HepG2 (cell line): ENCODE measurements at regions not wholly inside any gene's neighbourhood (a gene's known extent, or its start where the extent isn't known, plus 50 kb on each side); places are given as distances from the start of the nearest gene placed in this dataset.
"Not testable (repeated sequence)": the region's sequence is repeated elsewhere in the genome, so short reads cannot be mapped to it uniquely, and the experiment has no call there.

Source experiments
- ATAC-seq: fragments of 200-7000 bp; cut with Tn5 transposase; 3 replicates; pipeline ENCODE4 v1.9.1; 2020; ENCODE audit warnings: mild to moderate bottlenecking, moderate library complexity
- BruUV-seq: library from RNA; stranded (reverse); fragments of 400-500 nt; replicated peaks from 2 replicates; lab custom pipeline; 2021; lab: Mats Ljungman, UMichigan
- CTCF ChIA-PET: fragments of 300-600 bp; formaldehyde crosslinking; extraction: SDS; loops from one replicate; lab custom pipeline; 2021; ENCODE audit warnings: low total read pairs, inconsistent platforms, low intra/inter-chr PET ratio; lab: Yijun Ruan, JAX
- POLR2A ChIA-PET: fragments of 350-600 bp; sonication (Branson Sonifier 250); formaldehyde crosslinking; loops from one replicate; lab custom pipeline; 2020; ENCODE audit warnings: antibody characterized with exemption, inconsistent platforms; lab: Yijun Ruan, JAX
- DNase-seq: peaks from one replicate; pipeline ENCODE4 v3.0.0-alpha.2; 2015; ENCODE audit warnings: low spot score
- FAIRE-seq: peaks from 3 replicates; lab custom pipeline; 2011; peaks lifted over from hg19 to GRCh38; lab: Jason Lieb, UNC
- H2AFZ ChIP-seq: one replicate; pipeline ENCODE4 v1.6.1; 2011; ENCODE audit warnings: low read length, inconsistent platforms
- H3K27ac ChIP-seq: fragments of 300-600 bp; 3 replicates; pipeline ENCODE4 v1.8.0; 2011; ENCODE audit warnings: mixed run types, mild to moderate bottlenecking, mixed read lengths, low read length, inconsistent platforms; ENCODE audit not compliant: insufficient read depth; ENCODE audit errors: extremely low read length
- H3K27me3 ChIP-seq, 2 experiments: fragments of 200-600 bp in 1 of 2; 2 replicates in 1 of 2; 3 replicates in 1 of 2; pipeline versions ENCODE4 v1.6.0 to v1.8.0; 2011; ENCODE audit warnings: low read length in 2 of 2, mild to moderate bottlenecking in 2 of 2, moderate library complexity in 2 of 2, inconsistent platforms in 1 of 2; ENCODE audit not compliant: insufficient read depth in 2 of 2, control insufficient read depth in 1 of 2
- H3K36me3 ChIP-seq, 2 experiments: fragments of 200-600 bp in 1 of 2; replicated peaks in 1 of 2; 2 replicates in 1 of 2; 3 replicates in 1 of 2; pipeline versions ENCODE4 v1.5.1 to v1.8.0; 2011; ENCODE audit warnings: low read length in 2 of 2, inconsistent platforms in 1 of 2; ENCODE audit not compliant: insufficient read depth in 2 of 2, control insufficient read depth in 1 of 2
- H3K4me1 ChIP-seq: 2 replicates; pipeline ENCODE4 v1.5.1; 2012; ENCODE audit warnings: low read length, inconsistent platforms; ENCODE audit not compliant: insufficient read depth
- H3K4me2 ChIP-seq: 2 replicates; pipeline ENCODE4 v1.6.0; 2011; ENCODE audit warnings: low read depth, low read length, inconsistent platforms
- H3K4me3 ChIP-seq, 3 experiments: fragments of 200-600 bp in 1 of 3; sonication (generic), shearing (Covaris generic) in 1 of 3; replicated peaks in 1 of 3; 2 replicates each; pipeline ENCODE4 v1.5.1; 2011 to 2016; ENCODE audit warnings: low read length in 3 of 3, inconsistent platforms in 2 of 3, low read depth in 2 of 3, mild to moderate bottlenecking in 2 of 3, control low read depth in 1 of 3, mixed read lengths in 1 of 3; ENCODE audit not compliant: insufficient read depth in 1 of 3
- H3K79me2 ChIP-seq: one replicate; pipeline ENCODE4 v1.6.1; 2011; ENCODE audit warnings: low read length, inconsistent platforms; ENCODE audit not compliant: insufficient read depth
- H3K9ac ChIP-seq: 2 replicates; pipeline ENCODE4 v1.6.0; 2011; ENCODE audit warnings: mild to moderate bottlenecking, low read depth, low read length, inconsistent platforms; ENCODE audit not compliant: insufficient read depth
- H3K9me3 ChIP-seq: 2 replicates; pipeline ENCODE4 v1.5.1; 2012; ENCODE audit warnings: mild to moderate bottlenecking, low read length
- H4K20me1 ChIP-seq: 2 replicates; pipeline ENCODE4 v1.6.0; 2011; ENCODE audit warnings: inconsistent platforms, mild to moderate bottlenecking, low read length, moderate library complexity; ENCODE audit not compliant: insufficient read depth
- ATF7 ChIP-seq, 2 experiments: fragments of 450-650 bp in 1 of 2; sonication (generic) in 1 of 2; formaldehyde crosslinking in 1 of 2; IDR thresholded peaks; 2 replicates each; pipeline versions ENCODE4 v1.4.0 to v1.6.1; 2016 to 2020; ENCODE audit warnings: antibody characterized with exemption in 1 of 2, mild to moderate bottlenecking in 1 of 2, missing genetic modification reagents in 1 of 2
- CREB1 ChIP-seq, 2 experiments: fragments of 450-650 bp in 1 of 2; IDR thresholded peaks; 2 replicates each; pipeline ENCODE4 v1.6.1; 2016 to 2017; ENCODE audit warnings: control low read depth in 1 of 2, mild to moderate bottlenecking in 1 of 2, missing compliant biosample characterization in 1 of 2, missing genetic modification characterization in 1 of 2
- GLI4 ChIP-seq: sonication (generic); formaldehyde crosslinking; IDR thresholded peaks from 2 replicates; pipeline ENCODE4 v1.5.1; 2020; ENCODE audit warnings: missing genetic modification reagents, mild to moderate bottlenecking, moderate library complexity, borderline replicate concordance
- PHF20 ChIP-seq: sonication (generic); formaldehyde crosslinking; IDR thresholded peaks from 2 replicates; pipeline ENCODE4 v1.5.0; 2020; ENCODE audit warnings: mild to moderate bottlenecking, missing genetic modification reagents
- PHF21A ChIP-seq: sonication (generic); formaldehyde crosslinking; IDR thresholded peaks from 2 replicates; pipeline ENCODE4 v1.5.0; 2020; ENCODE audit warnings: mild to moderate bottlenecking, missing genetic modification reagents
- SPEN ChIP-seq: sonication (generic); formaldehyde crosslinking; IDR thresholded peaks from 2 replicates; pipeline ENCODE4 v1.5.1; 2020; ENCODE audit warnings: low read depth, mild to moderate bottlenecking, missing genetic modification reagents
- SRF ChIP-seq: IDR thresholded peaks from 2 replicates; pipeline ENCODE4 v1.6.1; 2011; ENCODE audit warnings: mild to moderate bottlenecking, low read depth, low read length, moderate library complexity
- ZFP82 ChIP-seq: sonication (generic); formaldehyde crosslinking; IDR thresholded peaks from 2 replicates; pipeline ENCODE4 v1.5.1; 2020; ENCODE audit warnings: mild to moderate bottlenecking, missing genetic modification reagents, borderline replicate concordance
- ZNF652 ChIP-seq: IDR thresholded peaks from 2 replicates; pipeline ENCODE4 v1.6.1; 2016; ENCODE audit warnings: low read depth, borderline replicate concordance
- ZNF782 ChIP-seq: sonication (generic); formaldehyde crosslinking; IDR thresholded peaks from 2 replicates; pipeline ENCODE4 v1.4.0; 2020; ENCODE audit warnings: missing genetic modification reagents, mild to moderate bottlenecking, borderline replicate concordance
- ZNF792 ChIP-seq: IDR thresholded peaks from 2 replicates; pipeline ENCODE4 v1.6.1; 2016
- WGBS: methylation state at CpG from one replicate; pipeline ENCODE4 v1.1.6; 2017; ENCODE audit warnings: low lambda C conversion rate; 5-methylcytosine and 5-hydroxymethylcytosine counted together
- in situ Hi-C: cut with HindIII; loops from 2 replicates; pipeline ENCODE4 v1.10.0; 2017; ENCODE audit warnings: low pct_unique_long_range_greater_than_20kb; ENCODE audit not compliant: extremely low pct_ligation_motif_present
- intact Hi-C: fragments of 100-400 bp; cut with micrococcal nuclease; formaldehyde crosslinking; loops from one replicate; pipeline ENCODE4 v1.10.0; 2022; ENCODE audit not compliant: unreplicated experiment
- TF ChIP-seq, protein P1 (sequence below): sonication (generic); formaldehyde crosslinking; IDR thresholded peaks from 2 replicates; pipeline ENCODE4 v1.4.0; 2020; ENCODE audit warnings: missing genetic modification reagents

DNA sequence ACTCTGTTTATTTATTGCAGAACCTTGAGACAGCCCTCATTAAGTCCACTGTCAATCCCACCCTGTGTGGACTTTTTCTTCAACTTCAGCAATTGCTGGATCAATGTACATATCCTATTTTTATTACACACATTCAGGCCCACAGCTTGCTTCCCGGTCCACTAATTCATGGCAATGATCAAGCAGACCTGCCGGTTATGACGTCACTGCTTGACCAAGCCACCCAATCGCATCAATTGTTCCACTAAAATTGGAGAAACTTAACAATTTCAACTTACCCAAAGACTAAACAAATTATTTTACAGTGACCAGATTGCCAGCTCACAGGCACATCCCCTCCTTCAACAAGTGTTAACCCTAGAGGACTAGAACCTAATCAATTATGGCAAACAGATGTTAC, 240.4 kb upstream of the MAGEB18 start:
- H3K27me3 ChIP-seq: no peaks in the 10 kb centered on the region
- WGBS: 42% methylated on average over 4 of the region's 4 CpGs
- H3K27ac ChIP-seq: no peak overlapping the region
- CTCF ChIA-PET: no interaction called here
- POLR2A ChIA-PET: no interaction called here
- no peak overlapping the region for H3K9ac ChIP-seq
- intact Hi-C loops (no loop called here), in situ Hi-C loops (no loop called here)
- no peaks in the 10 kb centered on the region for H4K20me1 ChIP-seq
- H2AFZ ChIP-seq: no peak overlapping the region
- no peak for FAIRE-seq
- H3K4me3 ChIP-seq: no peak overlapping the region
- no peaks in the 10 kb centered on the region for H3K4me1 ChIP-seq
- no peak for ATAC-seq
- H3K9me3 ChIP-seq: no peaks in the 10 kb centered on the region
- TF ChIP-seq PHF21A (CRISPR knock-in tag): no peak
- no peak for TF ChIP-seq ZNF782 (CRISPR knock-in tag)
- TF ChIP-seq PHF20 (CRISPR knock-in tag): no peak
- TF ChIP-seq ATF7 (IDR thresholded peaks at IDR 0.05): peak; percentile 80
- no peak for TF ChIP-seq ATF7 (CRISPR knock-in tag; IDR thresholded peaks at IDR 0.05)
- TF ChIP-seq CREB1 (IDR thresholded peaks at IDR 0.05): peak; percentile 90
- TF ChIP-seq CREB1 (CRISPR knock-in tag; IDR thresholded peaks at IDR 0.05): no peak
- TF ChIP-seq ZNF792 (CRISPR knock-in tag): no peak
- TF ChIP-seq SPEN (CRISPR knock-in tag): no peak
- no peak for TF ChIP-seq GLI4 (CRISPR knock-in tag)
- TF ChIP-seq, protein P1, sequence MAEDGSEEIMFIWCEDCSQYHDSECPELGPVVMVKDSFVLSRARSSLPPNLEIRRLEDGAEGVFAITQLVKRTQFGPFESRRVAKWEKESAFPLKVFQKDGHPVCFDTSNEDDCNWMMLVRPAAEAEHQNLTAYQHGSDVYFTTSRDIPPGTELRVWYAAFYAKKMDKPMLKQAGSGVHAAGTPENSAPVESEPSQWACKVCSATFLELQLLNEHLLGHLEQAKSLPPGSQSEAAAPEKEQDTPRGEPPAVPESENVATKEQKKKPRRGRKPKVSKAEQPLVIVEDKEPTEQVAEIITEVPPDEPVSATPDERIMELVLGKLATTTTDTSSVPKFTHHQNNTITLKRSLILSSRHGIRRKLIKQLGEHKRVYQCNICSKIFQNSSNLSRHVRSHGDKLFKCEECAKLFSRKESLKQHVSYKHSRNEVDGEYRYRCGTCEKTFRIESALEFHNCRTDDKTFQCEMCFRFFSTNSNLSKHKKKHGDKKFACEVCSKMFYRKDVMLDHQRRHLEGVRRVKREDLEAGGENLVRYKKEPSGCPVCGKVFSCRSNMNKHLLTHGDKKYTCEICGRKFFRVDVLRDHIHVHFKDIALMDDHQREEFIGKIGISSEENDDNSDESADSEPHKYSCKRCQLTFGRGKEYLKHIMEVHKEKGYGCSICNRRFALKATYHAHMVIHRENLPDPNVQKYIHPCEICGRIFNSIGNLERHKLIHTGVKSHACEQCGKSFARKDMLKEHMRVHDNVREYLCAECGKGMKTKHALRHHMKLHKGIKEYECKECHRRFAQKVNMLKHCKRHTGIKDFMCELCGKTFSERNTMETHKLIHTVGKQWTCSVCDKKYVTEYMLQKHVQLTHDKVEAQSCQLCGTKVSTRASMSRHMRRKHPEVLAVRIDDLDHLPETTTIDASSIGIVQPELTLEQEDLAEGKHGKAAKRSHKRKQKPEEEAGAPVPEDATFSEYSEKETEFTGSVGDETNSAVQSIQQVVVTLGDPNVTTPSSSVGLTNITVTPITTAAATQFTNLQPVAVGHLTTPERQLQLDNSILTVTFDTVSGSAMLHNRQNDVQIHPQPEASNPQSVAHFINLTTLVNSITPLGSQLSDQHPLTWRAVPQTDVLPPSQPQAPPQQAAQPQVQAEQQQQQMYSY (CRISPR knock-in tag): no peak
- no peak for TF ChIP-seq ZFP82 (CRISPR knock-in tag)
- no peak for TF ChIP-seq SRF
- TF ChIP-seq ZNF652: no peak
- BruUV-seq: no TSS peak
- H3K79me2 ChIP-seq: no peaks in the 10 kb centered on the region
- H3K4me2 ChIP-seq: no peak overlapping the region
- no peaks in the 10 kb centered on the region for H3K36me3 ChIP-seq
- no peak for DNase-seq

DNA sequence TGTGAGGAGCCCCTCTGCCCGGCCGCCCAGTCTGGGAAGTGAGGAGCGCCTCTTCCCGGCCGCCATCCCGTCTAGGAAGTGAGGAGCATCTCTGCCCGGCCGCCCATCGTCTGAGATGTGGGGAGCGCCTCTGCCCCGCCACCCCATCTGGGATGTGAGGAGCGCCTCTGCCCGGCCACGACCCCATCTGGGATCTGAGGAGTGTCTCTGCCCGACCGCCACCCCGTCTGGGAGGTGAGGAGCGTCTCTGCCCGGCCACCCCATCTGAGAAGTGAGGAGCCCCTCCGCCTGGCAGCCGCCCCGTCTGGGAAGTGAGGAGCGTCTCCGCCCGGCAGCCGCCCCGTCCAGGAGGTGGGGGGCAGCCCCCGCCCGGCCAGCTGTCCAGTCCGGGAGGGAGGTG, 232.4 kb upstream of the MAGEB18 start:
- intact Hi-C loops, in situ Hi-C loops, ATAC-seq, FAIRE-seq, DNase-seq, H3K9me3 ChIP-seq, H3K79me2 ChIP-seq, H3K27me3 ChIP-seq, BruUV-seq, H2AFZ ChIP-seq, H3K9ac ChIP-seq, H3K4me3 ChIP-seq, H4K20me1 ChIP-seq, CTCF ChIA-PET, H3K36me3 ChIP-seq, POLR2A ChIA-PET, H3K4me1 ChIP-seq, H3K4me2 ChIP-seq, H3K27ac ChIP-seq: not testable (repeated sequence)
- no CpG with 5 or more reads among the region's 30 CpGs for WGBS
